ENCODE measurements at regions not wholly inside any gene's neighbourhood (a gene's known extent, or its start where the extent isn't known, plus 50 kb on each side); places are given as distances from the start of the nearest gene placed in this dataset.

- TF ChIP-seq ZNF148 (tag by site-specific recombination; IDR thresholded peaks at IDR 0.05; ENCODE audit: borderline replicate concordance) (no peak), ZNF266 (tag by site-specific recombination; IDR thresholded peaks at IDR 0.05; ENCODE audit: low read depth) (no peak), ZNF558 (tag by site-specific recombination; IDR thresholded peaks at IDR 0.05) (no peak)
Measured at GRCh38 chr13:22451327-22451741, 729.4 kb upstream of the SGCG start (continued).

- CTCF ChIA-PET, result no interaction called here
- TF ChIP-seq ZNF335 (tag by site-specific recombination; conservative IDR thresholded peaks at IDR 0.05), result peak; percentile 43
- TF ChIP-seq, protein P1, sequence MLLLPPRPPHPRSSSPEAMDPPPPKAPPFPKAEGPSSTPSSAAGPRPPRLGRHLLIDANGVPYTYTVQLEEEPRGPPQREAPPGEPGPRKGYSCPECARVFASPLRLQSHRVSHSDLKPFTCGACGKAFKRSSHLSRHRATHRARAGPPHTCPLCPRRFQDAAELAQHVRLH (tag by site-specific recombination; IDR thresholded peaks at IDR 0.05), result no peak
- H3K4me1 ChIP-seq (ENCODE audit: control insufficient read depth, insufficient read depth, low read length), result no peaks in the 10 kb centered on the region
- H3K36me3 ChIP-seq (ENCODE audit: control insufficient read depth in 2 of 2, insufficient read depth in 1 of 2, low read length in 2 of 2), result no peaks in the 10 kb centered on the region
- no peak overlapping the region for H3K4me3 ChIP-seq (ENCODE audit: low read depth, low read length)
- no peaks in the 10 kb centered on the region for H3K9me3 ChIP-seq (ENCODE audit: control insufficient read depth, insufficient read depth, low read depth, low read length)
- H3K27ac ChIP-seq (ENCODE audit: extremely low read depth, low read depth, low read length), result no peak overlapping the region
- POLR2A ChIA-PET, result no interaction called here
Measured at GRCh38 chr13:22454586-22454985, 726.2 kb upstream of the SGCG start.

DNA sequence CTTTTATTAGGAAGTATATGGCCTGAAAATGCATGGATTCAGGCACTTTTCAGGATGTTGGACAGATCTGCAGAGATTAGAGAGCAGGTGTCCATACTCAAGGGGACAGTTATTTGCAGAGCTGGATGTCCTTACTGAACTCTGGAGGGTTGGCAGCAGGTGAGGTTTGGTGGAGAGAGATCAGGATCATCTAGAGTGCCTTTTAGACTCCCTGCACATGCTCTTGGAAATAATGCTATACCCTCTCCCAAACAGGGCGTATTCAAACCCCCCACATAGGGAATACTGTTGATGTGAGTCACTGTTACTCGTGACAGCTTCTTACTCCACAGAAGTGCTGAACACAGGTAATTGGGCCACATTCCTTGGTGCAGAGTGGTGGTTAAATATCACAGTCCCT is 725.7 kb upstream of the SGCG start:
- CTCF ChIA-PET, result no interaction called here
- H3K27ac ChIP-seq (ENCODE audit: extremely low read depth, low read depth, low read length), result no peak overlapping the region
- no peaks in the 10 kb centered on the region for H3K36me3 ChIP-seq (ENCODE audit: control insufficient read depth in 2 of 2, insufficient read depth in 1 of 2, low read length in 2 of 2)
- POLR2A ChIA-PET, result no interaction called here
- no peak overlapping the region for H3K4me3 ChIP-seq (ENCODE audit: low read depth, low read length)
- TF ChIP-seq, protein P2, sequence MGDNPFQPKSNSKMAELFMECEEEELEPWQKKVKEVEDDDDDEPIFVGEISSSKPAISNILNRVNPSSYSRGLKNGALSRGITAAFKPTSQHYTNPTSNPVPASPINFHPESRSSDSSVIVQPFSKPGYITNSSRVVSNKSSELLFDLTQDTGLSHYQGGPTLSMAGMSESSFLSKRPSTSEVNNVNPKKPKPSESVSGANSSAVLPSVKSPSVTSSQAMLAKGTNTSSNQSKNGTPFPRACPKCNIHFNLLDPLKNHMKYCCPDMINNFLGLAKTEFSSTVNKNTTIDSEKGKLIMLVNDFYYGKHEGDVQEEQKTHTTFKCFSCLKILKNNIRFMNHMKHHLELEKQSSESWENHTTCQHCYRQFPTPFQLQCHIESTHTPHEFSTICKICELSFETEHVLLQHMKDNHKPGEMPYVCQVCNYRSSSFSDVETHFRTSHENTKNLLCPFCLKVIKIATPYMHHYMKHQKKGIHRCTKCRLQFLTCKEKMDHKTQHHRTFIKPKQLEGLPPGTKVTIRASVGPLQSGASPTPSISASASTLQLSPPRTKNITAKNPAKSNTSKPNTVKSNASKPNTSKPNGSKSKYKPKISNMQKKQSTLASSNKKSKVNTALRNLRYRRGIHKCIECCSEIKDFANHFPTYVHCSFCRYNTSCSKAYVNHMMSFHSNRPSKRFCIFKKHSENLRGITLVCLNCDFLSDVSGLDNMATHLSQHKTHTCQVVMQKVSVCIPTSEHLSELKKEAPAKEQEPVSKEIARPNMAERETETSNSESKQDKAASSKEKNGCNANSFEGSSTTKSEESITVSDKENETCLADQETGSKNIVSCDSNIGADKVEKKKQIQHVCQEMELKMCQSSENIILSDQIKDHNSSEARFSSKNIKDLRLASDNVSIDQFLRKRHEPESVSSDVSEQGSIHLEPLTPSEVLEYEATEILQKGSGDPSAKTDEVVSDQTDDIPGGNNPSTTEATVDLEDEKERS (tag by site-specific recombination; IDR thresholded peaks at IDR 0.05), result no peak
- TF ChIP-seq ZNF433 (tag by site-specific recombination; IDR thresholded peaks at IDR 0.05; ENCODE audit: low read depth), result no peak
- no peak for TF ChIP-seq ZNF600 (tag by site-specific recombination; IDR thresholded peaks at IDR 0.05)
- no peak for TF ChIP-seq ZNF169 (tag by site-specific recombination; IDR thresholded peaks at IDR 0.05)
- no peak for TF ChIP-seq ZSCAN16 (tag by site-specific recombination; IDR thresholded peaks at IDR 0.05)
- no peak for TF ChIP-seq SP7 (tag by site-specific recombination; IDR thresholded peaks at IDR 0.05)
- TF ChIP-seq ZNF416 (tag by site-specific recombination; IDR thresholded peaks at IDR 0.05), result no peak
- no peaks in the 10 kb centered on the region for H3K9me3 ChIP-seq (ENCODE audit: control insufficient read depth, insufficient read depth, low read depth, low read length)
- no peaks in the 10 kb centered on the region for H3K4me1 ChIP-seq (ENCODE audit: control insufficient read depth, insufficient read depth, low read length)

- ChIA-PET POLR2A (no interaction called here), CTCF (interaction anchor here (1.3 kb wide), 1 partner anchor 168 kb away, joined by 3 read pairs; no protein-coding TSS in a partner anchor)
- H3K27ac ChIP-seq (ENCODE audit: extremely low read depth, low read depth, low read length), result no peak overlapping the region
- no peaks in the 10 kb centered on the region for H3K36me3 ChIP-seq (ENCODE audit: control insufficient read depth in 2 of 2, insufficient read depth in 1 of 2, low read length in 2 of 2)
- H3K9me3 ChIP-seq (ENCODE audit: control insufficient read depth, insufficient read depth, low read depth, low read length), result no peaks in the 10 kb centered on the region
- H3K4me3 ChIP-seq (ENCODE audit: low read depth, low read length), result no peak overlapping the region
- no peaks in the 10 kb centered on the region for H3K4me1 ChIP-seq (ENCODE audit: control insufficient read depth, insufficient read depth, low read length)
- no peak for TF ChIP-seq ZFP3 (tag by site-specific recombination; IDR thresholded peaks at IDR 0.05; ENCODE audit: low read depth)
- TF ChIP-seq ZNF660 (tag by site-specific recombination; IDR thresholded peaks at IDR 0.05), result no peak
- TF ChIP-seq ZNF19 (tag by site-specific recombination; IDR thresholded peaks at IDR 0.05; ENCODE audit: low read depth), result no peak
- no peak for TF ChIP-seq ZNF132 (tag by site-specific recombination; IDR thresholded peaks at IDR 0.05; ENCODE audit: borderline replicate concordance)
- no peak for TF ChIP-seq BCL6B (tag by site-specific recombination; IDR thresholded peaks at IDR 0.05)
- TF ChIP-seq, protein P3, sequence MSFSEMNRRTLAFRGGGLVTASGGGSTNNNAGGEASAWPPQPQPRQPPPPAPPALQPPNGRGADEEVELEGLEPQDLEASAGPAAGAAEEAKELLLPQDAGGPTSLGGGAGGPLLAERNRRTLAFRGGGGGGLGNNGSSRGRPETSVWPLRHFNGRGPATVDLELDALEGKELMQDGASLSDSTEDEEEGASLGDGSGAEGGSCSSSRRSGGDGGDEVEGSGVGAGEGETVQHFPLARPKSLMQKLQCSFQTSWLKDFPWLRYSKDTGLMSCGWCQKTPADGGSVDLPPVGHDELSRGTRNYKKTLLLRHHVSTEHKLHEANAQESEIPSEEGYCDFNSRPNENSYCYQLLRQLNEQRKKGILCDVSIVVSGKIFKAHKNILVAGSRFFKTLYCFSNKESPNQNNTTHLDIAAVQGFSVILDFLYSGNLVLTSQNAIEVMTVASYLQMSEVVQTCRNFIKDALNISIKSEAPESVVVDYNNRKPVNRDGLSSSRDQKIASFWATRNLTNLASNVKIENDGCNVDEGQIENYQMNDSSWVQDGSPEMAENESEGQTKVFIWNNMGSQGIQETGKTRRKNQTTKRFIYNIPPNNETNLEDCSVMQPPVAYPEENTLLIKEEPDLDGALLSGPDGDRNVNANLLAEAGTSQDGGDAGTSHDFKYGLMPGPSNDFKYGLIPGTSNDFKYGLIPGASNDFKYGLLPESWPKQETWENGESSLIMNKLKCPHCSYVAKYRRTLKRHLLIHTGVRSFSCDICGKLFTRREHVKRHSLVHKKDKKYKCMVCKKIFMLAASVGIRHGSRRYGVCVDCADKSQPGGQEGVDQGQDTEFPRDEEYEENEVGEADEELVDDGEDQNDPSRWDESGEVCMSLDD (tag by site-specific recombination; IDR thresholded peaks at IDR 0.05), result no peak
Measured at GRCh38 chr13:22461854-22462490, 718.8 kb upstream of the SGCG start.
